CD4-positive, alpha-beta T cell (primary cell): ENCODE measurements at regions not wholly inside any gene's neighbourhood (a gene's known extent, or its start where the extent isn't known, plus 50 kb on each side); places are given as distances from the start of the nearest gene placed in this dataset.

Experiments
- ATAC-seq: fragments of 200-7000 bp; cut with Tn5 transposase; one replicate; pipeline ENCODE4 v1.10.0; 2022; ENCODE audit warnings: mild to moderate bottlenecking; ENCODE audit not compliant: poor library complexity
- CTCF ChIA-PET: fragments of 350-600 bp; sonication (Branson Sonifier 250); formaldehyde crosslinking; loops from one replicate; lab custom pipeline; 2021; ENCODE audit warnings: antibody characterized with exemption, inconsistent platforms; lab: Charles Lee
- POLR2A ChIA-PET: fragments of 350-600 bp; sonication (Branson Sonifier 250); formaldehyde crosslinking; loops from one replicate; lab custom pipeline; 2021; ENCODE audit warnings: antibody characterized with exemption, inconsistent platforms; lab: Charles Lee
- DNase-seq, 14 experiments: peaks; one replicate each; pipeline ENCODE4 v3.0.0-alpha.2; 2013 to 2020; ENCODE audit warnings: mixed read lengths in 2 of 14
- H3K27ac ChIP-seq, 2 donors: one replicate each; pipeline versions ENCODE4 v1.5.1 to v1.7.0; 2013; ENCODE audit warnings: low read length in 2 of 2, low read depth in 1 of 2, mild to moderate bottlenecking in 1 of 2
- H3K27me3 ChIP-seq, 2 experiments: 1 replicate in 1 of 2; 2 replicates in 1 of 2; pipeline versions ENCODE4 v1.6.1 to v1.7.0; 2013; ENCODE audit warnings: low read length in 2 of 2, control low read depth in 1 of 2, mild to moderate bottlenecking in 1 of 2, moderate library complexity in 1 of 2; ENCODE audit not compliant: insufficient read depth in 2 of 2, control insufficient read depth in 1 of 2
- H3K36me3 ChIP-seq: one replicate; pipeline ENCODE4 v1.6.1; 2013; ENCODE audit warnings: low read length, control low read depth; ENCODE audit not compliant: insufficient read depth
- H3K4me1 ChIP-seq: one replicate; pipeline ENCODE4 v1.6.1; 2013; ENCODE audit warnings: low read length, control low read depth; ENCODE audit not compliant: insufficient read depth
- H3K4me3 ChIP-seq: one replicate; pipeline ENCODE4 v1.5.1; 2013; ENCODE audit warnings: mild to moderate bottlenecking, low read length, moderate library complexity
- H3K9me3 ChIP-seq, 2 experiments: 1 replicate in 1 of 2; 2 replicates in 1 of 2; pipeline versions ENCODE4 v1.6.1 to v1.7.0; 2013; ENCODE audit warnings: low read length in 2 of 2, mild to moderate bottlenecking in 2 of 2, control low read depth in 1 of 2, moderate library complexity in 1 of 2; ENCODE audit not compliant: control insufficient read depth in 1 of 2, insufficient read depth in 1 of 2
- H3K27ac Mint-ChIP-seq: one replicate; pipeline ENCODE4 v1.8.0; 2020; ENCODE audit warnings: mixed read lengths
- H3K27me3 Mint-ChIP-seq: one replicate; pipeline ENCODE4 v1.8.0; 2021; ENCODE audit warnings: mixed read lengths
- H3K36me3 Mint-ChIP-seq: one replicate; pipeline ENCODE4 v1.8.0; 2021; ENCODE audit warnings: low read depth, mixed read lengths
- H3K4me1 Mint-ChIP-seq: one replicate; pipeline ENCODE4 v1.8.0; 2021; ENCODE audit warnings: low read depth, mixed read lengths
- H3K4me3 Mint-ChIP-seq: one replicate; pipeline ENCODE4 v1.8.0; 2020; ENCODE audit warnings: mild to moderate bottlenecking, mixed read lengths
- H3K9me3 Mint-ChIP-seq: one replicate; pipeline ENCODE4 v1.8.0; 2020; ENCODE audit warnings: mixed read lengths
- CTCF ChIP-seq: fragments of 200-600 bp; IDR thresholded peaks from one replicate; pipeline ENCODE4 v1.8.0; 2022; ENCODE audit warnings: antibody characterized with exemption, mild to moderate bottlenecking
- intact Hi-C, 2 experiments: fragments of 100-400 bp; cut with DNase I in 1 of 2; cut with micrococcal nuclease in 1 of 2; formaldehyde crosslinking; loops; one replicate each; pipeline versions ENCODE4 v1.15.1 to v1.9.0; 2023 to 2025; cut with DNase I, micrococcal nuclease

- H3K36me3 Mint-ChIP-seq: no peaks in the 10 kb centered on the region
- no peak overlapping the region for H3K27ac Mint-ChIP-seq
- ATAC-seq (no peak), DNase-seq (no peak)
- Histone ChIP-seq H3K27ac (no peak overlapping the region), H3K4me1 (no peaks in the 10 kb centered on the region), H3K4me3 (no peak overlapping the region), H3K27me3 (no peaks in the 10 kb centered on the region), H3K36me3 (no peaks in the 10 kb centered on the region), H3K9me3 (peaks cover 0 to 4% of the 10 kb centered on the region in 2 experiments)
- POLR2A ChIA-PET: no interaction called here
- TF ChIP-seq CTCF: no peak
- CTCF ChIA-PET: no interaction called here
- no peaks in the 10 kb centered on the region for H3K4me1 Mint-ChIP-seq
- no peaks in the 10 kb centered on the region for H3K27me3 Mint-ChIP-seq
- no peak overlapping the region for H3K4me3 Mint-ChIP-seq
- intact Hi-C loops: no loop called here
- H3K9me3 Mint-ChIP-seq: peaks cover 4% of the 10 kb centered on the region
Measured at GRCh38 chr5:89597878-89598277, 714.9 kb upstream of the MEF2C start.

- no peak for TF ChIP-seq CTCF
- ChIA-PET CTCF (no interaction called here), POLR2A (no interaction called here)
- DNase-seq: no peak
- Mint-ChIP-seq H3K27ac (no peak overlapping the region), H3K9me3 (peaks cover 4% of the 10 kb centered on the region), H3K4me1 (no peaks in the 10 kb centered on the region), H3K36me3 (no peaks in the 10 kb centered on the region), H3K4me3 (no peak overlapping the region), H3K27me3 (no peaks in the 10 kb centered on the region)
- H3K27me3 ChIP-seq: no peaks in the 10 kb centered on the region
- H3K4me3 ChIP-seq: no peak overlapping the region
- ATAC-seq: no peak
- H3K36me3 ChIP-seq: no peaks in the 10 kb centered on the region
- no peaks in the 10 kb centered on the region for H3K4me1 ChIP-seq
- intact Hi-C loops: no loop called here
- H3K27ac ChIP-seq: no peak overlapping the region
- H3K9me3 ChIP-seq: peaks cover 0 to 2% of the 10 kb centered on the region in 2 experiments
Measured at GRCh38 chr5:89596821-89597220, 713.8 kb upstream of the MEF2C start.

- no peak for ATAC-seq
- no peak for DNase-seq
- Mint-ChIP-seq H3K27ac (no peak overlapping the region), H3K9me3 (peaks cover 4% of the 10 kb centered on the region), H3K4me3 (no peak overlapping the region), H3K27me3 (no peaks in the 10 kb centered on the region), H3K36me3 (no peaks in the 10 kb centered on the region), H3K4me1 (no peaks in the 10 kb centered on the region)
- no peak overlapping the region for H3K27ac ChIP-seq
- ChIA-PET CTCF (no interaction called here), POLR2A (interaction anchor here (1.1 kb wide), 1 partner anchor 52 kb away, joined by 3 read pairs; no protein-coding TSS in a partner anchor)
- intact Hi-C loops: no loop called here
- H3K4me3 ChIP-seq: no peak overlapping the region
- peaks cover 0 to 6% of the 10 kb centered on the region in 2 experiments for H3K9me3 ChIP-seq
- no peaks in the 10 kb centered on the region for H3K36me3 ChIP-seq
- H3K27me3 ChIP-seq: no peaks in the 10 kb centered on the region
- TF ChIP-seq CTCF: no peak
- H3K4me1 ChIP-seq: no peaks in the 10 kb centered on the region
Measured at GRCh38 chr5:89595056-89595455, 712.1 kb upstream of the MEF2C start.
